Esophagus muscularis mucosa (tissue), 3 donors: ENCODE measurements at regions not wholly inside any gene's neighbourhood (a gene's known extent, or its start where the extent isn't known, plus 50 kb on each side); places are given as distances from the start of the nearest gene placed in this dataset.

Experiments
- POLR2A ChIP-seq: fragments of 450-650 bp; IDR thresholded peaks from one replicate; pipeline ENCODE4 v1.6.1; 2017; ENCODE audit warnings: antibody characterized with exemption, moderate library complexity, mild to moderate bottlenecking, low read depth
- POLR2AphosphoS5 ChIP-seq, 2 donors: sonication (generic); formaldehyde crosslinking; IDR thresholded peaks; one replicate each; pipeline ENCODE4 v1.6.1; 2017; ENCODE audit warnings: antibody characterized with exemption in 2 of 2
- TF ChIP-seq, protein P1 (sequence below), 3 experiments: fragments of 200-600 bp in 2 of 3; fragments of 450-650 bp in 1 of 3; sonication (generic) in 2 of 3; IDR thresholded peaks; one replicate each; pipeline ENCODE4 v1.5.1; 2017 to 2019; ENCODE audit warnings: antibody characterized with exemption in 3 of 3, mild to moderate bottlenecking in 2 of 3, moderate library complexity in 1 of 3

DNA sequence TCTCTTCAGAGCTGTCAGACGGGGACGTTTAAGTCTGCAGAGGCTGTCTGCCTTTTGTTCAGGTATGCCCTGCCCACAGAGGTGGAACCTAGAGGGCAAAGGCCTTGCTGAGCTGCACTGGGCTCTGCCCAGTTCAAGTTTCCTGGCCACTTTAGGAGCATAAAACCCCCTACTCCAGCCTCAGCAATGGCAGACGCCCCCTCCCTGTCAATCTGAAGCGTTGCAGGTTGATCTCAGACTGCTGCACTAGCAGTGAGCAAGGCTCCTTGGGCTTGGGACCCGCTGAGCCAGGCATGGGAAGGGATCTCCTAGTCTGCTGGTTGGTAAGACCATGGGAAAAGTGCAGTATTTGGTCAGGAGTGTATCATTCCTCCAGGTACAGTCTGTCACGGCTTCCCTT is 66.6 kb upstream of the TP53I11 start:
- TF ChIP-seq POLR2AphosphoS5 (IDR thresholded peaks at IDR 0.05) = no peak
- TF ChIP-seq, protein P1, sequence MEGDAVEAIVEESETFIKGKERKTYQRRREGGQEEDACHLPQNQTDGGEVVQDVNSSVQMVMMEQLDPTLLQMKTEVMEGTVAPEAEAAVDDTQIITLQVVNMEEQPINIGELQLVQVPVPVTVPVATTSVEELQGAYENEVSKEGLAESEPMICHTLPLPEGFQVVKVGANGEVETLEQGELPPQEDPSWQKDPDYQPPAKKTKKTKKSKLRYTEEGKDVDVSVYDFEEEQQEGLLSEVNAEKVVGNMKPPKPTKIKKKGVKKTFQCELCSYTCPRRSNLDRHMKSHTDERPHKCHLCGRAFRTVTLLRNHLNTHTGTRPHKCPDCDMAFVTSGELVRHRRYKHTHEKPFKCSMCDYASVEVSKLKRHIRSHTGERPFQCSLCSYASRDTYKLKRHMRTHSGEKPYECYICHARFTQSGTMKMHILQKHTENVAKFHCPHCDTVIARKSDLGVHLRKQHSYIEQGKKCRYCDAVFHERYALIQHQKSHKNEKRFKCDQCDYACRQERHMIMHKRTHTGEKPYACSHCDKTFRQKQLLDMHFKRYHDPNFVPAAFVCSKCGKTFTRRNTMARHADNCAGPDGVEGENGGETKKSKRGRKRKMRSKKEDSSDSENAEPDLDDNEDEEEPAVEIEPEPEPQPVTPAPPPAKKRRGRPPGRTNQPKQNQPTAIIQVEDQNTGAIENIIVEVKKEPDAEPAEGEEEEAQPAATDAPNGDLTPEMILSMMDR (IDR thresholded peaks at IDR 0.05) = no peak
- no peak for TF ChIP-seq POLR2A
